ENCODE measurements at regions not wholly inside any gene's neighbourhood (a gene's known extent, or its start where the extent isn't known, plus 50 kb on each side); places are given as distances from the start of the nearest gene placed in this dataset.
"Not testable (repeated sequence)": the region's sequence is repeated elsewhere in the genome, so short reads cannot be mapped to it uniquely, and the experiment has no call there.

DNA sequence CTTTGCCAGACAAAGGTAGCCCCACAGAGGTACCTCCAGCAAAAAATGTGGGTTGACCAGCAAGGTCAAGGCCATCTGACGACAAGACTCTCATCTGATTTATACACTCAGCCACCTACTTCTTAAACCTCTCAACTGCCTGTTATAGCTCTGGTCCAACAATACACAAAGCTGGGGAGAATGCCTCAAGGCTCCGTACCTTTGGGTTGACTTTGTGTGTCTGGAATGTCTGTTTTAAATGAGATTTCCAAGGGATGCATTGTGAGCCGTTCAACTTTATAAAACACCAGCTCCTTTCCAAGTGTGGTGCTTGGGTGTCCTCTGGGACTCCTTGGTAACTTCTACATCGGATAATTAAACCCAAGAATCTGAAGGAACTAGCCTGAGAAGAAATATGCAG is 167.0 kb upstream of the RPL34 start:
- no peak for DNase-seq

DNA sequence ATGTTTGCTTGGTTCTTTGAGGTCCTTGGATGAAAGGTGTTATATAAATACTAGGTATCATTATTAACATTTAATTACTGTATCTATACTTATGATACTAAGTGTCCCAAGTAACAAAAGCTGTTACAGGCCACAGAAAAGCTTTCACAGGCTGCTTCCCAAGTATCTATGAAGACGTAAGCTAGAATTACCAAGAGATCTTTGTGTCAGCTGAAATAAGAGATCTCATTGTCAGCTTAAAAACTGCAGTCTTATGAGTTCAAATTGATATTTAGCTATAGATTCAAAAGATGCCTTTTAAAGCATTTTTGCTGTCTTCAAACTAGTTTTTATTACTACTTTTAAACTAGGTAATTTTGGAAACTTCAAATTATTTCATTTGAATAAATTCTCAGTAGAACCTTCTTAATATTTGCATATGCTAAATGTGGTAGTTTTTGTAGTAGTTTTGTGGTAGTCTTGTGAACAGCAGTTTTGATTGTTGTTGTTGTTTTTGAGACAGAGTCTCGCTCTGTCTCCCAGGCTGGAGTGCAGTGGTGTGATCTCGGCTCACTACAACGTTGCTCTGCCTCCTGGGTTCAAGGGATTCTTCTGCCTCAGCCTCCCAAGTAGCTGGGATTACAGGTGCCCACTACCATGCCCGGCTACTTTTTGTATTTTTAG is 170.0 kb upstream of the RPL34 start:
- no peak for DNase-seq

GRCh38 chr4:108449129-108449528 is 171.2 kb upstream of the RPL34 start:
- no peak for DNase-seq

GRCh38 chr4:108446556-108446955 is 173.8 kb upstream of the RPL34 start:
- no peak for DNase-seq

DNA sequence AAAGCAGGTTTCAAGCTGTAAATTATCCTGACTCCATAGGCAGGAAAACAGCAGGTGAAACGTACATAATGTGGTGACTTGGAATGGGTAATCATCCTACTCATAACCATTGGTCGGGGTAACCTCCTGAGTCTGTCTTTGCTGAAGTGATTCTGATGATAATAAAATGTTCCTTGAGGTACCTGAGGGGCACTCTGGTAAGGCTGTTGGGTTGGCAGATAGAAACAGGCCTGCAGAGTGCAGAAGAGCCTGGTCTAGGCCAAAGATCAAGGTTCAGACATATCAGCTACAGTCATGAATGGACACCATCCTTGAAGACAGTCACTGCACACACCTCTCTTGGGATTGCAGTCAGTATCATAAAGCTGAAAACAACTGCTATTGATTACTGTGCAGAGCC is 174.7 kb upstream of the RPL34 start:
- no peak for DNase-seq

DNA sequence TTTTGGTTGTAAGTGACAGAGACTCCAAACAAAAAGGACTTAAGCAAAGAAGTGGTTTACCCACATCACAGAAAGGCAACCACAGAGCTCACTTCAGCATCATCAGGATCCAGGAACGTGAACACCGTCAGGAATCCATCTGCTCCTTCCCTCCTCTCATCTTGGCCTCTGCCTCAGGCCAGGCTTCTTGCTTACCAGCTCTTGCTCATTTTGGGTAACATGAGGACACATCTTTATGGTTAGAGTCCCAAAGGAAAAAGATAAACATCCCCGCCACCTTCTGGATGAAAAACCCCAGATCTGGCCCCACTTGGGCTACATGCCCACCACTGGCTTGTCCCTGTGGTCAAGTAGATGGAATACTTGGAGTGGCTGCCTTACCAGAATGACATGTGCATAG is 176.8 kb upstream of the RPL34 start:
- DNase-seq: no peak

GRCh38 chr4:108433832-108434231 is 186.5 kb upstream of the RPL34 start:
- DNase-seq: no peak

GRCh38 chr4:108433394-108433793 is 187.0 kb upstream of the RPL34 start:
- not testable (repeated sequence) for DNase-seq

DNA sequence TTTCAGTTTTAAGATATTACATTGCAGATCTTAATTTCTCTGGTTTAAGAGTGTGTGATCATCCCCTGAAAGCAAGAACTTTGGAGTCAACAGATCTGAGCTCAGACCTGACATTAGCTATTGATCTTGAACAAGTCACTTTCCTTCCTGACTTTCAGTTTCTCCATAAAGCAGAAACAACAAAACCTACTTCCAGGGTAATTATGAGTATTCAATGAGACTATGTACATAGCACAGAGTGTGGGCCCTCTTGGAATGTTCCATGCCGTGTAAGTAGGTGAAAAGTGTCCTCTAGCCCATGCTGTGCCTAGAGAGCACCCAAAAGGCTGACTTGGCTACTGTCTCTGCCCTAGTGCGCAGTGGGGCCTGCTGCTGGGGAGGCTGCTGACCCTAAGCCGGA is 188.0 kb upstream of the RPL34 start:
- no peak for DNase-seq

DNA sequence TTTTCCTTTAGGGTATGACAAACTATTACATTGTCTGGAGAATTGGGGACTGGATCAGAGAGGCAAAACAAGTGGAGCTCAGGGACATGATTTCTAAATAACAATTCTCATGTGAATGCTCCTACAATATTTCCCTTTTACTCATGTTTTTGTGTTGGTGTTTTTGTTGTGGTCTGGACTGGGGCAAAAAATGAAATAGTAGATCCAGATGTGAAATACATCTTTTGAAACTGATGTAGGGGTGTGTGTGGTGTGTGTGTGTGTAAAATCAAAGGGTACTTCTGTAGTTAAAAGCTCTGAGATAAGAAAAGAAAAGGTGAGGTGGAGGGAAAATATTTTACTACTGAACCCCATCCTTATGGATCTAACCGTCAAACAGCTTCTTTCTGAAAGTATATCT is 188.4 kb upstream of the RPL34 start:
- DNase-seq: no peak

GRCh38 chr4:108430921-108431320 is 189.5 kb upstream of the RPL34 start:
- no peak for DNase-seq

DNA sequence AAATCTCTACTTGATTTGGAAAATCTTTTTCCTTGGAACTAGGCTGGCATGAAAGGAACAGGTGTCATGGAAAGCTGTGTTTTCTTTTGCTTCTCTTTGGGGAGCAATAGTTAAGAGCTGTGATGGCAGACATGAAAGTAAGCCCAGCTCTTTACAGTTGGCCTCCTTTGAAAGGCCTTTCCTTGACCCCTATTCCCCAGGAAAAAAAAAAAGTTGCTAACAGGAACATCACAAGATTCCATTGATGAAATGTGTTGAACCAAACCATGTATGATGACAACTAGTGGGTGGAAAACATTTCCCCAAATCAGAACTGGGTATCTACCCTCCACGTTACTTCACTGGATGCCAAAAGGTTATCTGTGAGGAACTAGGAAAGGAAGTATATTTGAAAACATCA is 190.7 kb upstream of the RPL34 start:
- no peak for DNase-seq

DNA sequence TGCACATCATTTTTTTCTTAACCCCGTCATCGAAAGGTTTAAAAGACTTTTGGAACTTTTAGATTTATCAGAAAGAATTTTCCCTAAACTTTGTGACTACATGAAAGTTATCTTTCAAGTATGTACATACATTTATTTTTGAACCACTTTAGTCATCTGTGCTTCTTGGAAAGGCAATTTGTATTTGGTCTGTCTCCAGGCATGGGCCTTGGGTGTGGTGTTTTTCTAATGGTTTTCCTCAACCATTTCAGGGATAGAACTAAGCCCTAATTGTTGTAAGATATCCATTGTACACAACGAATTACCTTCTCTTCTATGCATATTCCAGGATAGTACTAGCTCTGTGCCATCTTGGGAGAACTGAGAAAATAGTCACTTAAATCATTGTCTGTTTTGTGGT is 191.5 kb upstream of the RPL34 start:
- no peak for DNase-seq

GRCh38 chr4:108427946-108428485 is 192.4 kb upstream of the RPL34 start:
- DNase-seq: no peak

DNA sequence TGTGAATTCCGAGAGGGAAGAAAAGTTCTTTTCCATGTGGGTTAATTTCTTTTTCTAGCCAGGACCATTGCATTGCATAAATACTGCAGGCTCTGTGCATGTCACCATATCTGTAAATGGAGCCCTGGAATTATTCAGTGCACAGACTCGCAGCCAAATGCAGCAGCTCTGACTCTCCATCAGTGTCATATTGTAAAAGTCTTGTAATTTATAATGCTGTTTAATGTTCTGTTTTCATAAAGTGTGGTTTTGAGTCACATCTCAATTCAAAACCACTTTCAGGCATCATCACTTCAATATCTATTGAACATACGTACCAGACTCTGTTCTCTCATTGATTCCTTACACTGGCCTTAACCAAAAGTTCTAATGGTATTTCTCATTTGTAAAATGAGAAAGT is 193.9 kb upstream of the RPL34 start:
- no peak for DNase-seq

GRCh38 chr4:108425988-108426387 is 194.4 kb upstream of the RPL34 start:
- DNase-seq: no peak

DNA sequence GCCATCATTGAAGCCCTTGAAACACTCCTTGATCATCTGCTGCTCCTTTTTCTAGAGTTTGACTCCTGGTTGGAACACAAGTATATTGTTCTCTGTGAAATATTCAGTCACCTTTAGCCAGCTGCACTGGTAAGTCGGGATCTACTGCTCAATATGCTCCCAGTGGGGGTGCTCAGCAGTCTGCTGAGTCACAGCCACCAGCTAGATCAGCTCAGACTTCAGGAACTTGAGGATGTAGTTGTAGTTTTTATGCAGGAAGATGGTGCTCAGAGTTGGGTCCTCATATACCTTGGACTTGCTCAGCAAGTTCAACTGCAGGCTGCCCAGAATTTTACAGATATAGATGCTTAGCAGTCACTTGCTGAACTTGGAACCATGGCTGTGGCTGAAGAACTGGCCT is 202.5 kb upstream of the RPL34 start:
- no peak for DNase-seq

DNA sequence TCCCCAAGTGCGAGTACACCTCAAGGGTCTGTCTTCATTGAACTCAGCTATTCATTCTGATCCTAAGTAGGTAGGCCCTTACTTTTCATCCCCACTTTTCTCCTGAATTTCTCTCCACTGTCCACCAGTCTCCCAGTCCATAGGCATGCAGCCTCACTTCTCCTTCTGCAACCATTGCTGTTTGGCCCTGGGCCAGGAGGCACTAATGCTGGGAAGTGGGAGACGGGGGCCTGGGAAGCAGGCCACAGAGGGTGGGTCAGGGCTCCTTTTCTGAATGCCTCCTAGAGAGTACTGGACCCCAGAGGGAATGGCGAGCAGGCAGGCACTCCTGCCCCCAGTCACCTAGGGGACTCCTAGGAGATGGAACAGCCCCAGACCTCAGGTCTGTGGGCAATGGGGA is 203.5 kb upstream of the RPL34 start:
- DNase-seq: no peak

DNA sequence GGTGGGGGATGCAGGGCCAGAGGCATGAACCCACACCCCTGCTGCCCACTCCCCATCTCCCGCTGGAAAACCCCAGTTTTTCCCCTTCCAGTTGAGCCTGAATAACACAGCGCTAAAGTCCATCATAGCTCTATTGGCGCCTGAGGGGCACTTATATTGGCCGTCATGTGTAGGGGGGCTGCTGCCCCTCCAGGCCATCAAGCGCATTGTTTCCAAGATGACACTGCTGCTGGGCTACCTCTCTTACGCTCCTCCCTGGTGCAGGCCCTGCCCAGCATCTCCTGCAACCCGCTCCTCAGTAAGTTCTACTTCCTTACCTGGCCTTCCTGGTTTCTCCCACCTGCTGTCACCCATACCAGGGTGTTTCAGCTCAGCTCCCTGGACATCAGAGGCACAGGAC is 205.0 kb upstream of the RPL34 start:
- DNase-seq: no peak

DNA sequence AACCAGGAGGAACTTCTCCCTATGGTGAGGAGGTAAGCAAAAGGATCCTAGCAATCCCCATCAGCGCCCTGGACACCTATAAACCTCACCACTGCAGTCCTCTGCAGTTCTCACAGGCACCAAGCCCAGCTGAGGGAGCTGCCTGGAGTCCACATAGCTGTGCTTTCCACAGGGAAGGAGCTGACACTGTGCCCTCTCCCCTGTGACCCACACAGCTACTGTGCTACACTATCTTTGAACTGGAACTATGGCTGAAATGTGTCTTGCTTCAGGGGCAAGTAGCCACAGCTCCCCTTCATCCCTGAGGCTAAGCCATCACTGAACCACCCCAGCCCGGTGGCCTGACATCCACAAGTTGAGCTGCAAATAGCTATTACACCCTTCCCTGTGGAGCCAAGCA is 208.5 kb upstream of the RPL34 start:
- DNase-seq: no peak

- not testable (repeated sequence) for DNase-seq
Measured at GRCh38 chr4:108409691-108410090, 210.7 kb upstream of the RPL34 start.

DNA sequence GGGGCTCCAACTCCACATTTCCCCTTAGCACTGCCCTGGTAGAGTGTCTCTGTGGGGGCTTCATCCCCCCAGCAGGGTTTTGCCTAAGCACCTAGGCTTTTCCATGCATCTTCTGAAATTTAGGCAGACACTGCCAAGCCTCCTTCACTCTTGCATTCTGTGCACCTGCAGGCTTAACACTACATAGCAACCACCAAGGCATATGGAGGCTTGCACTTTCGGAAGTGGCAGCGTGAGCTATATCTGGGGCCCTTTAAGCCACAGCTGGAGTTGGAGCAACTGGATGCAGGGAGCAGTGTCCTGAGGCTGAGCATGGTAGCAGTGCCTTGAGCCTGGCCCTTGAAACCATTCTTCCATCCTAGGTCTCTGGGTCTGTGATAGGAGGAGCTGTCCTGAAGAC is 214.8 kb upstream of the RPL34 start:
- no peak for DNase-seq

DNA sequence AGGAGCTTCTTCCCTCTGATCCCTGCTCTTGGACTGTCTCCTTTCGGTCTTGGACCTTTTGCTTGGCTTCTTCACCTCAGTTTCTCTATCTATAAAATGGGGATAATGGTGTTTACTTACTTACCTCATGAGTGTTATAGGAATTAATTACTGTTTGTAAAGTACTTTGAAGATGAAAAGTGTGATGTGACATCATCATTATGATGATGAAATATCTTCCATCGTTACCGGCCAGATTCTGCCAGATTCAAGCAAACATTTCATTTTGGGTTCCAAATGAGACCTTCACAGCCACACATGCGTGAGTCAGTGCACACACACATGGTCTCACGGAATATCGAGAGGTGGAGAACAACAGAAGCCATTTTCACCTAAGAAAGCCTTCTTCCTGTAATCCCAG is 220.1 kb upstream of the RPL34 start:
- DNase-seq: no peak

DNA sequence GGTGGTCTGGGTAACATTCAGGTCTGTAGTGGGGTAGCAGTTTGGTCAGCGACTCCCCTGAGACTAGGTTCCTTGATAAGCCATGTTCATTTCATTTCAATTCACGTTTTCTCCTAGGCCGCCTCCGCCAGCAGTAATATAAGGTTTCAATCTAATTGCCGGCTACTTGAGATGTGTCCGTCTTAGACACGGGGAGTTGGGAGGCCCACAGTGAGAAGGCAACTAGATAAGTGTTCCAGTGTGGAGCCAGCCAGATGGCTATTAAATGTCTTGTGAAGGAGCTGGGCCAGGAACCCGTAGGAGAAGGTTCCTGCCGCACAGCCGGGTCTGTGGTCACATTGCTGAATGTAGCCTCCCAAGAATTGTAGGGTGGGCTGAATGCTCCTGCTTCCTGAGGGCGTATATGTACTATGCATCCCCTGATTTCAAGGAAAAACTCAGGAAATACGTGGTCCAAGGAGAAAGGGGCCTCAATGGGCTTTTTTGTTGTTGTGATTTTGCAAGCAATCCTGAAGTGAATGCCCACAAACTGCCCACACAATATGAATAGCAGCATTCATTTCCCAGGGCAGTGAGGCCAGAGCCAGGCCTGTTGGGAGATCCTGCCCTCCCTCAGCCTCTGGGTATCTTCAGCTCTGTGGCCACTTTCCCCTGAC is 220.6 kb upstream of the RPL34 start:
- peak; percentile 33 for DNase-seq

DNA sequence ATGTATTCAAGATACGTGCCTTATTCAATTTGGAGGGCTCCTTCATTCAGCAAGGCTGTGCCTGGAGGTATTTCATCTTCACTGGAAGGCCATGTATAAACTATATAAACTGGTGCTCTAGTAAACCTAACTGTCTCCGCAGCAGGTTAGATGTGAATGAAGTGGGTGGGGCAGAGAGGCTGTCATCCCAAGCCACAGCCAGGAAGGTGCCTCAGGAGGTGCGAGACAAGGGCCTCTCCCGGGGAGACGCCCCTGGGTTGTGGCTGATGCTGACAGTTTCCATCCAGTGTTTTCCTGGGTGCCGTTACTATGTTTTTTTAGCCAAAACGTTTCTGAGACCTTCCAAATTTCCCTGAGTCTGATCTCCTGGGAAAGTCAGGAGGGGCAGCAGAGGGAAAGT is 221.5 kb upstream of the RPL34 start:
- DNase-seq: no peak
